Liver (tissue), 3 donors: ENCODE measurements at regions not wholly inside any gene's neighbourhood (a gene's known extent, or its start where the extent isn't known, plus 50 kb on each side); places are given as distances from the start of the nearest gene placed in this dataset.

Experiments
- FOXA1 ChIP-seq: IDR thresholded peaks from 2 replicates; pipeline ENCODE4 v1.6.1; 2016; ENCODE audit warnings: antibody characterized with exemption
- FOXA2 ChIP-seq: IDR thresholded peaks from 2 replicates; pipeline ENCODE4 v1.6.1; 2016; ENCODE audit warnings: antibody characterized with exemption
- GABPA ChIP-seq, 2 donors: IDR thresholded peaks in 1 of 2; conservative IDR thresholded peaks in 1 of 2; 2 replicates each; pipeline ENCODE4 v1.6.1; 2016; ENCODE audit warnings: antibody characterized with exemption in 2 of 2, mild to moderate bottlenecking in 1 of 2, moderate library complexity in 1 of 2
- JUND ChIP-seq, 2 donors: IDR thresholded peaks; 2 replicates each; pipeline ENCODE4 v1.6.1; 2016; ENCODE audit warnings: antibody characterized with exemption in 2 of 2
- RAD21 ChIP-seq, 2 donors: IDR thresholded peaks; 2 replicates each; pipeline ENCODE4 v1.6.1; 2016; ENCODE audit warnings: antibody characterized with exemption in 2 of 2, mild to moderate bottlenecking in 2 of 2
- TAF1 ChIP-seq: conservative IDR thresholded peaks from 2 replicates; pipeline ENCODE4 v1.6.1; 2016; ENCODE audit warnings: antibody characterized with exemption, mild to moderate bottlenecking
- YY1 ChIP-seq: IDR thresholded peaks from 2 replicates; pipeline ENCODE4 v1.6.1; 2016; ENCODE audit warnings: antibody characterized with exemption, mild to moderate bottlenecking
- TF ChIP-seq, protein P1 (sequence below): fragments of 150-350 bp; IDR thresholded peaks from 2 replicates; pipeline ENCODE4 v1.5.1; 2017; ENCODE audit warnings: improper control_type of control experiment, low read depth, low read length; ENCODE audit not compliant: missing input control
- TF ChIP-seq, protein P2 (sequence below): IDR thresholded peaks from 2 replicates; pipeline ENCODE4 v1.6.1; 2016; ENCODE audit warnings: antibody characterized with exemption
- donor health status: healthy.
- donor health status: healthy.

DNA sequence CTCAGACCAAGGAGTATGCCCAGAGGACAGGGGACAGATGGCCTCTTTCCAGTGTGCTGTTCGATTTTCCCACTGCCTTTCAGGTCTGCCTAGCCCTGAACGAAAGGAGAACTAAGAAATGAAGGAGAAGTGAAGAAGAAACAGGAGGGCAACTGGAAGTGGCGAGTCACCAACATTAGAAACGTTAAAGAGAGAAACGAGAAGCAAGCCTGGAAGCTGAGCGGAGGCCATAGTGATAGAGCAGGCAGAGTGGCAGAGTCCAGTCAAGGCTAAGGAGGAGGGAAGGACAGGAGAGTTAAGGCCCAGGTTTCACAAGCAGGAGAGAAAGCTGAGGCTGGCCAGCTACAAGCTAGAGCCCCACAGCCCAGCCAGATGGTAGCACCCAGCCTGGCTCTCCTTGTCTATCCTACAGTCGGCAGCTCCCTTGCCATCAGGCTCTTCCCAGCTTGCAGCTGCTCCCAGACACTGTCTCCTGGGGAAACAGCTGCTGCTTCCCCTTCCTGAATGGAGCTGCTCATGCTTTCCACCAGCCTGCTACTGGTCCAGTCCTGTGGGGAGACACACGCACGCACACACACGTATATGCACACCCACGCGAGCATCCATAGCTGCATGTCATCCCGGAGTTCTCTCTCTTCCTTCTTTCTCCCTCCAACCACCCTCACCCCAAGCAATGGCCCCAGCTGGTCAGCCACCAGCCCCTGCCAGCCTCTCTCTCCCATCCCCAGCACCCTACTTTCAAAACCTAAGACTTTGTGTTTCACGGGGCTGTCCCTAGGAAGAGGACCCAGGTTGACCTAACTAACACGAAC lies 139.7 kb upstream of the CCND2 start:
- no peak for TF ChIP-seq RAD21 (IDR thresholded peaks at IDR 0.05)
- no peak for TF ChIP-seq TAF1
- TF ChIP-seq, protein P1, sequence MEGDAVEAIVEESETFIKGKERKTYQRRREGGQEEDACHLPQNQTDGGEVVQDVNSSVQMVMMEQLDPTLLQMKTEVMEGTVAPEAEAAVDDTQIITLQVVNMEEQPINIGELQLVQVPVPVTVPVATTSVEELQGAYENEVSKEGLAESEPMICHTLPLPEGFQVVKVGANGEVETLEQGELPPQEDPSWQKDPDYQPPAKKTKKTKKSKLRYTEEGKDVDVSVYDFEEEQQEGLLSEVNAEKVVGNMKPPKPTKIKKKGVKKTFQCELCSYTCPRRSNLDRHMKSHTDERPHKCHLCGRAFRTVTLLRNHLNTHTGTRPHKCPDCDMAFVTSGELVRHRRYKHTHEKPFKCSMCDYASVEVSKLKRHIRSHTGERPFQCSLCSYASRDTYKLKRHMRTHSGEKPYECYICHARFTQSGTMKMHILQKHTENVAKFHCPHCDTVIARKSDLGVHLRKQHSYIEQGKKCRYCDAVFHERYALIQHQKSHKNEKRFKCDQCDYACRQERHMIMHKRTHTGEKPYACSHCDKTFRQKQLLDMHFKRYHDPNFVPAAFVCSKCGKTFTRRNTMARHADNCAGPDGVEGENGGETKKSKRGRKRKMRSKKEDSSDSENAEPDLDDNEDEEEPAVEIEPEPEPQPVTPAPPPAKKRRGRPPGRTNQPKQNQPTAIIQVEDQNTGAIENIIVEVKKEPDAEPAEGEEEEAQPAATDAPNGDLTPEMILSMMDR, result no peak
- TF ChIP-seq YY1, result no peak
- TF ChIP-seq FOXA2, result no peak
- no peak for TF ChIP-seq FOXA1
- TF ChIP-seq GABPA (IDR thresholded peaks at IDR 0.05 in 1 of 2, conservative IDR thresholded peaks at IDR 0.05 in 1 of 2), result no peak
- TF ChIP-seq JUND (IDR thresholded peaks at IDR 0.05), result no peak
- TF ChIP-seq, protein P2, sequence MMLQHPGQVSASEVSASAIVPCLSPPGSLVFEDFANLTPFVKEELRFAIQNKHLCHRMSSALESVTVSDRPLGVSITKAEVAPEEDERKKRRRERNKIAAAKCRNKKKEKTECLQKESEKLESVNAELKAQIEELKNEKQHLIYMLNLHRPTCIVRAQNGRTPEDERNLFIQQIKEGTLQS, result no peak
